Kidney epithelial cell (primary cell): ENCODE measurements at regions not wholly inside any gene's neighbourhood (a gene's known extent, or its start where the extent isn't known, plus 50 kb on each side); places are given as distances from the start of the nearest gene placed in this dataset.

Source experiments
- DNase-seq: peaks from one replicate; pipeline ENCODE4 v3.0.0-alpha.2; 2010; ENCODE audit warnings: low read depth
- H3K27me3 ChIP-seq: 2 replicates; pipeline ENCODE4 v1.6.0; 2011; ENCODE audit warnings: low read length; ENCODE audit not compliant: control insufficient read depth, insufficient read depth
- H3K36me3 ChIP-seq: 2 replicates; pipeline ENCODE4 v1.5.1; 2011; ENCODE audit warnings: low read length; ENCODE audit not compliant: control insufficient read depth, insufficient read depth
- H3K4me3 ChIP-seq: 2 replicates; pipeline ENCODE4 v1.5.1; 2011; ENCODE audit warnings: low read depth, mild to moderate bottlenecking, control low read depth, low read length
- TF ChIP-seq, protein P1 (sequence below): IDR thresholded peaks from 2 replicates; pipeline ENCODE4 v1.5.1; 2011; ENCODE audit warnings: mild to moderate bottlenecking, moderate library complexity, low read length, control low read depth, inconsistent platforms; ENCODE audit not compliant: insufficient read depth, poor library complexity, severe bottlenecking

GRCh38 chrX:129019412-129019811 lies 503.9 kb downstream of the SMARCA1 start:
- no peak for DNase-seq
- no peak overlapping the region for H3K4me3 ChIP-seq
- TF ChIP-seq, protein P1, sequence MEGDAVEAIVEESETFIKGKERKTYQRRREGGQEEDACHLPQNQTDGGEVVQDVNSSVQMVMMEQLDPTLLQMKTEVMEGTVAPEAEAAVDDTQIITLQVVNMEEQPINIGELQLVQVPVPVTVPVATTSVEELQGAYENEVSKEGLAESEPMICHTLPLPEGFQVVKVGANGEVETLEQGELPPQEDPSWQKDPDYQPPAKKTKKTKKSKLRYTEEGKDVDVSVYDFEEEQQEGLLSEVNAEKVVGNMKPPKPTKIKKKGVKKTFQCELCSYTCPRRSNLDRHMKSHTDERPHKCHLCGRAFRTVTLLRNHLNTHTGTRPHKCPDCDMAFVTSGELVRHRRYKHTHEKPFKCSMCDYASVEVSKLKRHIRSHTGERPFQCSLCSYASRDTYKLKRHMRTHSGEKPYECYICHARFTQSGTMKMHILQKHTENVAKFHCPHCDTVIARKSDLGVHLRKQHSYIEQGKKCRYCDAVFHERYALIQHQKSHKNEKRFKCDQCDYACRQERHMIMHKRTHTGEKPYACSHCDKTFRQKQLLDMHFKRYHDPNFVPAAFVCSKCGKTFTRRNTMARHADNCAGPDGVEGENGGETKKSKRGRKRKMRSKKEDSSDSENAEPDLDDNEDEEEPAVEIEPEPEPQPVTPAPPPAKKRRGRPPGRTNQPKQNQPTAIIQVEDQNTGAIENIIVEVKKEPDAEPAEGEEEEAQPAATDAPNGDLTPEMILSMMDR = no peak
- no peaks in the 10 kb centered on the region for H3K36me3 ChIP-seq
- no peaks in the 10 kb centered on the region for H3K27me3 ChIP-seq

GRCh38 chrX:129015381-129015780 lies 507.9 kb downstream of the SMARCA1 start:
- no peaks in the 10 kb centered on the region for H3K27me3 ChIP-seq
- no peak for DNase-seq
- TF ChIP-seq, protein P1 = no peak
- H3K36me3 ChIP-seq = no peaks in the 10 kb centered on the region
- no peak overlapping the region for H3K4me3 ChIP-seq

- no peak overlapping the region for H3K4me3 ChIP-seq
- TF ChIP-seq, protein P1 = no peak
- no peaks in the 10 kb centered on the region for H3K27me3 ChIP-seq
- DNase-seq = no peak
- H3K36me3 ChIP-seq = no peaks in the 10 kb centered on the region
These were observed 509.7 kb downstream of the SMARCA1 start for GRCh38 chrX:129013574-129013973.

DNA sequence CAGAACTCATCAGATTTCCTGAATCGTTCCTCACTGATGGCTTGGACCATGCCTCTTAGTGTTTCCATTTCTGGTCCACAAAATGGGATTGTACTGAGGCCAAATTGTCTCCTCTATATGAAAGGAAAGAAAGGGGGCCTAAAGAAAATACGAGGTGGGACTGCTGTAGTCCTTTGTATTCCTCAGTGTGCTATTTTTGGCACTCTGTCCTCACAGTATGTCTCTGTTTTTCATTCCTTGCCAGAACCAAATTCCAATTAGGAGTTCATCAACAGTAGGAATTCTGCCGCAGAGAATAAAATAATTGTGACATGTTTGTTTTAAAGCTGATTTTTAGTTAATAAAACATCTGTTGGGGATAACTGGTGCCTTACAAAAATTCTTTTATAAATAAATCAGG lies 515.7 kb downstream of the SMARCA1 start:
- Histone ChIP-seq H3K36me3 (no peaks in the 10 kb centered on the region), H3K4me3 (no peak overlapping the region), H3K27me3 (no peaks in the 10 kb centered on the region)
- DNase-seq = no peak
- TF ChIP-seq, protein P1 = no peak

DNA sequence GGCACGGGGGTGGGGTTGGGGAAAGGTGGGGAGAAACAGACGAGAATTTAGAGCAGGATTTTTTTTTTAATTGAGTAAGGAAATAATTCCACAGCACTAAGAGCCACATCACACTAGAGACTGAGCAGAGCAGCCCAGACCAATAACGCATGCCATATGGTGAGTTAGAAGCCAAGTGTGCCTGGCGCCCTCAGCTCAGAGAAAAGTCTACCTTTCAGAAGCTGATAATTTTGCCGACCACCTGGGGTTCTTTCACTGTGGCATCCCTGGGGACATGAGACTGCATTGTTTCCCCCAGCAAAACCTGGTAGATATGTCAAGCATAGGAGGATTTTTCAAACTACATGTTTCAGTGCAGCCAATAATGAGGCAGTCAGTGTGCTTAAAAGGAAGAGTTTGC lies 516.8 kb downstream of the SMARCA1 start:
- DNase-seq = no peak
- Histone ChIP-seq H3K36me3 (no peaks in the 10 kb centered on the region), H3K4me3 (no peak overlapping the region), H3K27me3 (no peaks in the 10 kb centered on the region)
- TF ChIP-seq, protein P1 = no peak

GRCh38 chrX:129000797-129001196 lies 522.5 kb downstream of the SMARCA1 start:
- no peaks in the 10 kb centered on the region for H3K27me3 ChIP-seq
- no peaks in the 10 kb centered on the region for H3K36me3 ChIP-seq
- TF ChIP-seq, protein P1 = no peak
- DNase-seq = no peak
- no peak overlapping the region for H3K4me3 ChIP-seq
